Iris pigment epithelial cell (primary cell): ENCODE measurements at regions not wholly inside any gene's neighbourhood (a gene's known extent, or its start where the extent isn't known, plus 50 kb on each side); places are given as distances from the start of the nearest gene placed in this dataset.
A peak's percentile ranks its signal among the peaks of the same experiment; 100 is the strongest.

ENCODE experiments used
- DNase-seq: peaks from one replicate; pipeline ENCODE4 v3.0.0-alpha.2; 2011; ENCODE audit warnings: low read depth

DNA sequence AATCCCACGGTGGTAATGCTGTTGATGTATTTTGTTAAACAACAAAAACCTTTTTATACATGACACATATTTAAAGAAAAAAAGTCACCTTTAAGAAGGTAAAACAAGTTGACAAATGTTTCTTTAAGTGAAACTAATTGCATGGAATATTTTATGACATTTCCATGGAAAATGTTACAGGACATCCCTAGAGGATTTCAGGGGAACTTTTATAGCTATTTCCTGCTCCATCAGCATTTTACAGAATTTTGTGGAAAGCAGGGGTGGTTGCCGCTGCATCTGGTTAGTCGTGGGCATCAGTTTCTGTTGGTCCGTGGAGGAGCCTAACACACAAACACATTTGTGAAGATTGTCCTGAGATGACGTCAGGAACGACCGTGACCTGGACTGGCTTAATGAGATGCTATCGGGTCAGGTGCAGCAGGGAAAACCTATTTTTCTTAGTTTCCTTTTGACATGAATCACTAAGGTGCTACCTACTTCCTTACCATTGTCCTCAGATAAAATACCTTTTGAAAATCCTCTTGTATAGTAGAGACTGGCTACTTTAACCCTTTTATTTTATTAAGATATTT lies 305.1 kb downstream of the MAP2K6 start:
- no peak for DNase-seq

DNA sequence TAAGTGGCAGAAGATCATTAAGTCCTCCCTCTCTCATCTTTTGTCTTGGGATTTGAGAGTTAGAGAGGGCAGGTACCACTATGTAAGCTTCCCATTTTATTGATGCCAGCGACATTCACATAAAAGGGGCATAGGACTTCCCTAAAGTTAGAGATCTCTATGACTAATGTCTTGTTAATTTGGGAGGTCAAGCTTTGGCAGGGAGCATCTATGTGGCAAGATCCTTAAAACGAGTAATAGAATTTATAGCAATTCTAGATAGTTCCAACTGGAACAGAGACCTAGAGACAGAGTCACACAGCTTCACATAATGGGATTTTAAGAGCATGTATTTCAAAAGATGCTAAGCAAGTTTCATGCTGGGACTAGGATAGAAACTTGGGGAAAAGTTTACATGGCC lies 308.0 kb downstream of the MAP2K6 start:
- no peak for DNase-seq

GRCh38 chr17:69723316-69723715 lies 308.8 kb downstream of the MAP2K6 start:
- no peak for DNase-seq

- no peak for DNase-seq
These were observed 309.2 kb downstream of the MAP2K6 start for GRCh38 chr17:69723741-69724140.

GRCh38 chr17:69724238-69724637 lies 309.7 kb downstream of the MAP2K6 start:
- DNase-seq = no peak

GRCh38 chr17:69725146-69725545 lies 310.6 kb downstream of the MAP2K6 start:
- no peak for DNase-seq

DNA sequence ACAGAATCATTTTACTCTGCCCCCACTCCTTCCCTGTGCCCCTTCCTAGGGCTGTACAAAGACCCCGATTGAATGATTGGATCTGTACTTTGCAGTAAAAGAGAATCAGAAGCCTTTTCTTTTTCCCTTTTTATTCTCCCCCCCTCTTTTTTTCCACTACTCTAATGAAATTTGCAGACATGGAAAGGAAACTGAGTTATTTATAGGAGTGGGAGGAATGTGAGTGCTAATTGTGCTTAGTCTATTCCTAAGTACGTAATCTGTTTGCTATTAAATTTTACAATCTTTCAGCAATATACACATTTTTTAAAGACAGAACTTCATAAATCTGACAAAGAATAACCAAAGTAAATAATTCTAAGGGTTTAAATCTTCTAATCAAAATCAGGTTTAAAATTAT lies 314.3 kb downstream of the MAP2K6 start:
- DNase-seq = no peak

GRCh38 chr17:69729944-69730343 lies 315.4 kb downstream of the MAP2K6 start:
- DNase-seq = peak; percentile 93

DNA sequence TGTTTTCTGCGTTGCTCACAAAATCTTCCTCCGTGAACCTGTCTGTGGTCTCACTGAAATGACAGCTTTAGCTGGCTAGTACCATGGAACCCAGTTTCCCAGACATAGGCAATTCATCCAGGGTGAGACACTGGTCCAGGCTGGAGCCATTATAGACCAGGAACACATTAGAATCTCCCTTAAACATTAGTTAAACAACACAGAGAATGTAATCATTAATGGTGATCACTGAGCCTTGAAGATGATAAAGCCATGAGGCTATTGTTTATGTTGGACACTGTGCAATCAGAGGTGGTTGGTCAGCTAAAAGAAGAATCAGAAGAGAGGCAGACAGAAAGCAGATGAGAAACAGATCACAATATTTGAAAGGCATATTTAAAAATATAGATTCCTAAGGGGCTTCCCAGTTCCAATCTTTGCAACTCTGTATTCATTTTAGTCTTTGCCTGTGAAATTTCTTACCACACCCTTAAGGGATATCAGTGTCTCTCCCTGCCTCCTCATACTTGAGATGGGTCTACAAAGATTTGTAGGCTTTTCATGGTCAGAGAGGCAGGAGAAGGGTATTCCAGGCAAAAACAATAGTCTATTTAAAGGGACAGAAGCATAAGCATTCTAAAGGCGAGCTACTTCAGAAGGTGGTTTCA lies 317.9 kb downstream of the MAP2K6 start:
- peak; percentile 60 for DNase-seq

DNA sequence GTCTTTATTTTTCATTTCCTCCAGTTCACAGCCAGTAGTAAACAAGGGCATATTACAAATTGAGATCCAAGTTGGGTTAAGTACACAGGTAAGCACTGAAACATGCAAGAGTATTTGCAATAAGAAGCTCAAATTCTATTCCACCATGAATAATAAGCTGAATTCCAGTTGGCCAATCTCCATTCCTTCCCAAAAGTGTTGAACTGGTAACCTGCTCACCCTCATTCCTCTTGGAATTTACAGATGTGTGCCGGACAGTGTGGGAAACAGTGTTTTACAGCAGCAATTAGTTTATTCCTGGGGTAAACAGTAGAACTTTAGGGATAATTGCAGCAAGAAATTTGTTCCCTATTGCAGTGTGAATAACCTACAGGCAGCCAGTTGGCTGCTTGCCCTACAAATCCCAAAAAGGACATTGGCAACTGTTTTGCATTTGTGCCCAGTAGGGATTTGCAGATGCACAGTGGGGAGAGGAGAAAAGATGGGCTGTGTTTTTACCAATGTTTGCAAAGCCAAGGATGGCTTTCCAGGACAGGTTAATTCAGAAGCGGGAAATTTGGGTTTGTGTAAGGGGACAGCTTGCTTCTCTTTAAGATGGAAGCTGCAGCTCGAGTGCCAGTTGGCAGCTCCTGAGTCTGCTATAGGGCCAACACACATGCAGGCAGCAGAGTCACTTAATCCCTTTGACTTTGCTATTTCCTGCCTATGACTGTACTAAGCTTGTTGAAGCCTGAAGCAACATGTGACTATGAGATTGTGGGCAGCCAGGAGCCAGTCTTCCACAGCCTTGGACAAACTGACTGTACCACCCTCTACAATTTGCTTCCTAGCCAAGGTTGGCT lies 318.9 kb downstream of the MAP2K6 start:
- DNase-seq = peak; percentile 92

DNA sequence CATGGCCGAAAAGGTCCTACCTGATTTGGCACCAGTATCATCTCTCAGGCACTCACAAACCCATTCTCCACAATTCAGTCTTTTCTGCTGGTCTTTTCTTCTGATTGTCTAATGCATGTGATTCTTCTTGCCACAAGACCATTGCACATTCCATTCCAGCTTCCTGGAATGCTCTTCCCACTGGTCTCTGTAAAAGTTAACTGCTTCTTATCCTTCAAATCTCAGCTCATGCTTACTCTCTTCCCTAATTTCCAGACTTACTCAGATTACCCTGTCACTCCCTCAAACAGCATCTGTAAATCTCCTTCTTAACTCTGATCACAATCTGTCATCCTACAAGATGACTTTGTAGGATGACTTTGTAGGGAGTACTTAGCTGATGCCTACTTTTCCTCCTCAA lies 320.2 kb downstream of the MAP2K6 start:
- DNase-seq = no peak

DNA sequence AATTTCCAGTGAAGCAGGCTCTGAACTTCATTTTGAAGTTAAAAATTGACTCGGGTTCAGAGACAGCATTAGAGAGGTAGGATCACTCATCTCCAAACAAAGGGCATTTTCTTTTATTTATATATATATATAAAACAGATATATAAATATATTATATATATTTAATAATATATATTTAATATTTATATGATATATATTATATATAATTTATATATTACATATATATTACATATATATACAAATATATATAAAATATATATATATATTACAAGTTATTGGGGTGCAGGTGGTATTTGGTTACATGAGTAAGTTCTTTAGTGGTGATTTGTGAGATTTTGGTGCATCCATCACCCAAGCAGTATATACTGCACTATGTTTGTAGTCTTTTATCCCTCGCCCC lies 320.8 kb downstream of the MAP2K6 start:
- DNase-seq = no peak

GRCh38 chr17:69743091-69743490 lies 328.6 kb downstream of the MAP2K6 start:
- peak; percentile 43 for DNase-seq

DNA sequence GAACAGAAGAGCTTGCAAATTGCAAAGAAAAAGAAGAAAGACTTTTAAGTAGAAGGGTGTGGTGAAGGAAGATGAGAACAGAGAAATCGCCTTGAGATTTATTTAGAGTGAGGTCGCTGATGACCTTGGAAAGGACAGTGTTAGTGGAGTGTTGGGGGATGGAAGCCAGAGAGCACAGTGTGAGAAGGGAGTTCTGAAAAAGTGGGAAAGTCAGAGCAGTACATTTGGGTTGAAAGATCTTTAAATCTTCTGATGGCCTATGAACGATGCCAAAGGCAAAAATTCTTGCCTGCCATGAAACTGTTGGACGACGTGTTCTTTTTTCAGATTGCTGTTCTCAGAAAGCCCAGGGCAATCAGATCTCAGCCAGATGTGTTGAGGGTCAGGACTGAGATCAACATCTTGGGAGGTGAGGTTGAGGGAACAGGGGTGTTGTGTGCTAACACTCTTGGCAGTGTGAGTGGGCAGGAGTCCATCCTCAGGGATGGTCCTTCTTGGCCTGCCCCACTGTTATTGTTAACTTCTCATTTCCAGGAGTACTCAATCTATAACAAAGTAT lies 330.1 kb downstream of the MAP2K6 start:
- no peak for DNase-seq

- no peak for DNase-seq
These were observed 325.1 kb upstream of the KCNJ16 start for GRCh38 chr17:69749911-69750310.

- peak; percentile 98 for DNase-seq
These were observed 317.2 kb upstream of the KCNJ16 start for GRCh38 chr17:69757688-69758430.

DNA sequence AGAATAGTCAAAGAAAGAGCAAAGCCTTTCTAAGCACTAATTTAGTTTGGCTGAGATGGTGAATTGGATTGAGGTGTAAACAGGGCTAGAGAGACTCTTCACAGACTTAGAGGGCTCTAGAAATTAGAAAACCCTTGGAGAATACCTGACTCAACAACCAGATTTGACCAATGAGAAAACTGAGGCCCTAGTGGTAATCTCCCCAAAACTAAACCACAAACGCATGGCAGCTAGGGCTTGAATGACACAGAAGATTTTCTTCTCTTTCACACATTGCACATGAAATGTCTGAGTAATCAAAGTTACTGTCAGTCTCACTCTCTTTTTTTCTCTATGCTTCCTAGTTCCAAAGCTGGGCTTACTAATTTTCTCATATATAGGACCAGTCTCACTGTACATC lies 314.5 kb upstream of the KCNJ16 start:
- peak; percentile 39 for DNase-seq

GRCh38 chr17:69761011-69761410 lies 314.0 kb upstream of the KCNJ16 start:
- DNase-seq = peak; percentile 38

DNA sequence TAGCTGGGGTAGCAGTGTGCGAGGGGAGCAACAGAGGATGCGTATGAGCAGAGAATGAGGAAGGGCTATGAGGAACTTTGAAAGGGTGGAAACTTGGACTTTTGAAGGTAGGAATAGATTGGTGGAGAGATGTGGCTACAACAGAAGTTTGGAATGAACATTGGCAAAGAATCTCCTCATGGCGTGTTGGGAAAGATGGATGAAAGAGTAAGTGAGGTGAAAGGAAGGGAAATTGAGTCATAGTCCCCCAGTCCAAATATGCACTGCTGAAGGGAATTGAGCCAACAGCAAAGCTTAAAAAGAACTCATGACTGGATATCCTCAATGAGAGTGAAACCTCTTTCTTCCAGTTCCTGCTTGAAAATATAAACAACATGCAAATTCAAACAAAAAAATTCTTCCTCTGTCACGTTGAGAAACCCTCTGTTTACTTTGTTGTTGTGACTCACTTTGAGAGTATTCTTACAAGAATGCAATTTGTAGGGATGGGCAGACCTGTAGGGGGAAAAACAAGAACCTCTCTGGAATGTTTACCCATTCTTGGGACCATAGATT lies 313.2 kb upstream of the KCNJ16 start:
- DNase-seq = peak; percentile 97

DNA sequence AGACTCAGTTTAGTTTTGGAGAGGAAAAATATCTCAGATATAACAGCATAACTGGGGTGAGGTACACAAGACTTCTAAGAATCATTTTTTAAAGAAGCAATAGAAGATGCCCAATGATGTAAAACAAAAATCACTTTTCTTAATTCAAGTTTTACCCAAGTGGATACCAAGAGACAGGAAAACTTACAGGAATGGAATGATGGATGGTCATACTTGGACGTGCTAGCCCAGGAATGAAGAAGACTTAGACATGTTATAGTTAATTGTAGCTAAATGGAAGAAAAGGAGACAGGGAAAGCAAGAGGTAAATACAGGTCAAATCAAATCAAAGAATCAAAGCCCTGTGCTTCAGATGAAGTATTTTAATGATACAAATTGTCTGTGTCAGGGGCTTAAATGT lies 312.7 kb upstream of the KCNJ16 start:
- peak; percentile 14 for DNase-seq

- peak; percentile 60 for DNase-seq
These were observed 312.3 kb upstream of the KCNJ16 start for GRCh38 chr17:69762766-69763165.

GRCh38 chr17:69763503-69763902 lies 311.5 kb upstream of the KCNJ16 start:
- peak; percentile 86 for DNase-seq
